ENCODE measurements at regions not wholly inside any gene's neighbourhood (a gene's known extent, or its start where the extent isn't known, plus 50 kb on each side); places are given as distances from the start of the nearest gene placed in this dataset.

- TF ChIP-seq CTCF (IDR thresholded peaks at IDR 0.05; ENCODE audit: low read depth, low read length) = no peak
- DNase-seq (ENCODE audit: low read depth in 2 of 2) = no peak
- H3K4me3 ChIP-seq (replicated peaks in 1 of 2; ENCODE audit: low read depth in 2 of 2, low read length in 2 of 2) = no peak overlapping the region
These were observed 138.5 kb upstream of the HES1 start for GRCh38 chr3:193997228-193998122.

GRCh38 chr3:193998123-193998448, 137.9 kb upstream of the HES1 start:
- no peak for TF ChIP-seq CTCF (IDR thresholded peaks at IDR 0.05; ENCODE audit: low read depth, low read length)
- H3K4me3 ChIP-seq (replicated peaks in 1 of 2; ENCODE audit: low read depth in 2 of 2, low read length in 2 of 2) = no peak overlapping the region
- no peak for DNase-seq (ENCODE audit: low read depth in 2 of 2)

GRCh38 chr3:193998628-193999195, 137.2 kb upstream of the HES1 start:
- TF ChIP-seq CTCF (IDR thresholded peaks at IDR 0.05; ENCODE audit: low read depth, low read length) = no peak
- H3K4me3 ChIP-seq (replicated peaks in 1 of 2; ENCODE audit: low read depth in 2 of 2, low read length in 2 of 2) = no peak overlapping the region
- DNase-seq (ENCODE audit: low read depth in 2 of 2) = no peak

GRCh38 chr3:194000100-194000499, 135.8 kb upstream of the HES1 start:
- H3K4me3 ChIP-seq (replicated peaks in 1 of 2; ENCODE audit: low read depth in 2 of 2, low read length in 2 of 2) = no peak overlapping the region
- no peak for TF ChIP-seq CTCF (IDR thresholded peaks at IDR 0.05; ENCODE audit: low read depth, low read length)
- DNase-seq (ENCODE audit: low read depth in 2 of 2) = no peak

GRCh38 chr3:194000712-194001111, 135.2 kb upstream of the HES1 start:
- DNase-seq (ENCODE audit: low read depth in 2 of 2) = no peak
- H3K4me3 ChIP-seq (replicated peaks in 1 of 2; ENCODE audit: low read depth in 2 of 2, low read length in 2 of 2) = no peak overlapping the region
- no peak for TF ChIP-seq CTCF (IDR thresholded peaks at IDR 0.05; ENCODE audit: low read depth, low read length)

GRCh38 chr3:194001728-194002459, 134.1 kb upstream of the HES1 start:
- TF ChIP-seq CTCF (IDR thresholded peaks at IDR 0.05; ENCODE audit: low read depth, low read length) = no peak
- no peak for DNase-seq (ENCODE audit: low read depth in 2 of 2)
- H3K4me3 ChIP-seq (replicated peaks in 1 of 2; ENCODE audit: low read depth in 2 of 2, low read length in 2 of 2) = no peak overlapping the region
